HG02884 (cell line): ENCODE measurements at regions not wholly inside any gene's neighbourhood (a gene's known extent, or its start where the extent isn't known, plus 50 kb on each side); places are given as distances from the start of the nearest gene placed in this dataset.
"Not testable (repeated sequence)": the region's sequence is repeated elsewhere in the genome, so short reads cannot be mapped to it uniquely, and the experiment has no call there.

ENCODE experiments used
- ATAC-seq: cut with Tn5 transposase; IDR thresholded peaks from one replicate; pipeline ENCODE4 v1.9.1; 2021; ENCODE audit warnings: mild to moderate bottlenecking, moderate library complexity; ENCODE audit not compliant: unreplicated experiment

GRCh38 chr7:119908948-119909347 is 364.0 kb upstream of the KCND2 start:
- no peak for ATAC-seq

- not testable (repeated sequence) for ATAC-seq
Measured at GRCh38 chr7:119914119-119914518, 358.9 kb upstream of the KCND2 start.

GRCh38 chr7:119916501-119916900 is 356.5 kb upstream of the KCND2 start:
- no peak for ATAC-seq

GRCh38 chr7:119918185-119918584 is 354.8 kb upstream of the KCND2 start:
- ATAC-seq: no peak

GRCh38 chr7:119919986-119920385 is 353.0 kb upstream of the KCND2 start:
- no peak for ATAC-seq

- ATAC-seq: no peak
Measured at GRCh38 chr7:119925581-119926289, 347.2 kb upstream of the KCND2 start.

GRCh38 chr7:119929891-119930290 is 343.1 kb upstream of the KCND2 start:
- no peak for ATAC-seq

GRCh38 chr7:119931230-119931824 is 341.6 kb upstream of the KCND2 start:
- no peak for ATAC-seq

- peak; percentile 75 for ATAC-seq
Measured at GRCh38 chr7:119935418-119936025, 337.5 kb upstream of the KCND2 start.

GRCh38 chr7:119936836-119937235 is 336.1 kb upstream of the KCND2 start:
- no peak for ATAC-seq

GRCh38 chr7:119937745-119938144 is 335.2 kb upstream of the KCND2 start:
- no peak for ATAC-seq

GRCh38 chr7:119943942-119944600 is 328.9 kb upstream of the KCND2 start:
- no peak for ATAC-seq

- ATAC-seq: no peak
Measured at GRCh38 chr7:119944601-119944972, 328.4 kb upstream of the KCND2 start.

GRCh38 chr7:119945822-119946221 is 327.2 kb upstream of the KCND2 start:
- no peak for ATAC-seq

- no peak for ATAC-seq
Measured at GRCh38 chr7:119949053-119949452, 323.9 kb upstream of the KCND2 start.

GRCh38 chr7:119950390-119951041 is 322.5 kb upstream of the KCND2 start:
- ATAC-seq: not testable (repeated sequence)

GRCh38 chr7:119951614-119952013 is 321.4 kb upstream of the KCND2 start:
- not testable (repeated sequence) for ATAC-seq

GRCh38 chr7:119957335-119957734 is 315.6 kb upstream of the KCND2 start:
- ATAC-seq: no peak

- ATAC-seq: no peak
Measured at GRCh38 chr7:119959811-119960210, 313.2 kb upstream of the KCND2 start.

GRCh38 chr7:119963654-119964053 is 309.3 kb upstream of the KCND2 start:
- no peak for ATAC-seq

GRCh38 chr7:119964065-119964464 is 308.9 kb upstream of the KCND2 start:
- no peak for ATAC-seq
